SK-N-SH (cell line): ENCODE measurements at regions not wholly inside any gene's neighbourhood (a gene's known extent, or its start where the extent isn't known, plus 50 kb on each side); places are given as distances from the start of the nearest gene placed in this dataset.

Experiments used
- CTCF ChIA-PET: fragments of 300-600, 350-600 bp; formaldehyde crosslinking; extraction: SDS; loops from one replicate; lab custom pipeline; 2021; lab: Yijun Ruan, JAX
- POLR2A ChIA-PET: fragments of 350-600 bp; sonication (Branson Sonifier 250); formaldehyde crosslinking; extraction: SDS; loops from one replicate; lab custom pipeline; 2020; ENCODE audit warnings: antibody characterized with exemption, inconsistent platforms; lab: Yijun Ruan, JAX
- DNase-seq: peaks from one replicate; pipeline ENCODE4 v3.0.0; 2012
- H2AFZ ChIP-seq: fragments of 200-600 bp; sonication (generic); 2 replicates; pipeline ENCODE4 v1.8.1; 2016; ENCODE audit warnings: antibody characterized with exemption, mild to moderate bottlenecking, low read depth
- H3F3A ChIP-seq: fragments of 200-600 bp; sonication (generic); replicated peaks from 2 replicates; pipeline ENCODE3; 2016; ENCODE audit warnings: antibody characterized with exemption, mild to moderate bottlenecking; ENCODE audit not compliant: insufficient read depth
- H3K27ac ChIP-seq, 2 experiments: fragments of 200-500 bp in 1 of 2; fragments of 200-600 bp in 1 of 2; sonication (Bioruptor generic) in 1 of 2; sonication (generic), shearing (Covaris generic) in 1 of 2; 2 replicates each; pipeline versions ENCODE4 v1.5.1 to v1.6.1; 2014 to 2016; ENCODE audit warnings: low read depth in 2 of 2, inconsistent platforms in 1 of 2, low read length in 1 of 2, mild to moderate bottlenecking in 1 of 2, mixed read lengths in 1 of 2
- H3K27me3 ChIP-seq: fragments of 200-600 bp; sonication (generic), shearing (Covaris generic); 2 replicates; pipeline ENCODE4 v1.6.1; 2016; ENCODE audit warnings: mixed run types; ENCODE audit not compliant: insufficient read depth
- H3K36me3 ChIP-seq, 2 experiments: fragments of 200-500 bp in 1 of 2; fragments of 200-600 bp in 1 of 2; sonication (Bioruptor generic) in 1 of 2; sonication (generic) in 1 of 2; replicated peaks in 1 of 2; 2 replicates each; pipeline versions ENCODE3 to v1.5.1; 2014 to 2016; ENCODE audit warnings: low read length in 1 of 2, mild to moderate bottlenecking in 1 of 2; ENCODE audit not compliant: insufficient read depth in 2 of 2, control insufficient read depth in 1 of 2
- H3K4me1 ChIP-seq, 2 experiments: fragments of 200-500 bp in 1 of 2; fragments of 200-600 bp in 1 of 2; sonication (Bioruptor generic) in 1 of 2; sonication (generic), shearing (Covaris generic) in 1 of 2; 2 replicates each; pipeline versions ENCODE4 v1.5.1 to v1.6.1; 2014 to 2016; ENCODE audit warnings: low read depth in 1 of 2, low read length in 1 of 2, mixed run types in 1 of 2; ENCODE audit not compliant: insufficient read depth in 2 of 2, control insufficient read depth in 1 of 2
- H3K4me2 ChIP-seq: fragments of 200-600 bp; sonication (generic), shearing (Covaris generic); 2 replicates; pipeline ENCODE4 v1.6.1; 2017; ENCODE audit warnings: mixed run types
- H3K4me3 ChIP-seq, 2 experiments: fragments of 200-500 bp in 1 of 2; fragments of 200-600 bp in 1 of 2; sonication (Bioruptor generic) in 1 of 2; sonication (generic), shearing (Covaris generic) in 1 of 2; 2 replicates each; pipeline versions ENCODE4 v1.5.1 to v1.8.1; 2014 to 2016; ENCODE audit warnings: low read depth in 2 of 2, inconsistent platforms in 1 of 2, low read length in 1 of 2, mild to moderate bottlenecking in 1 of 2, mixed read lengths in 1 of 2, moderate library complexity in 1 of 2
- H3K79me2 ChIP-seq: fragments of 200-600 bp; sonication (generic); 2 replicates; pipeline ENCODE4 v1.8.1; 2017; ENCODE audit warnings: mild to moderate bottlenecking; ENCODE audit not compliant: insufficient read depth
- H3K9ac ChIP-seq: fragments of 200-600 bp; sonication (generic); 2 replicates; pipeline ENCODE4 v1.6.1; 2017; ENCODE audit warnings: mixed run types
- H3K9me2 ChIP-seq: fragments of 200-600 bp; sonication (generic); 2 replicates; pipeline ENCODE4 v1.6.1; 2017; ENCODE audit warnings: mixed run types
- H3K9me3 ChIP-seq: fragments of 200-600 bp; sonication (generic); 2 replicates; pipeline ENCODE4 v1.6.1; 2017; ENCODE audit warnings: mixed run types, mild to moderate bottlenecking, moderate library complexity
- H4K20me1 ChIP-seq: fragments of 200-600 bp; sonication (generic); 2 replicates; pipeline ENCODE4 v1.6.1; 2017; ENCODE audit warnings: mild to moderate bottlenecking, mixed run types; ENCODE audit not compliant: insufficient read depth
- CTCF ChIP-seq: fragments of 200-600 bp; sonication (generic); IDR thresholded peaks from 2 replicates; pipeline ENCODE4 v1.6.1; 2017; ENCODE audit warnings: antibody characterized with exemption, mild to moderate bottlenecking, moderate library complexity
- EZH2phosphoT487 ChIP-seq: fragments of 200-600 bp; sonication (generic); IDR thresholded peaks from 2 replicates; pipeline ENCODE4 v1.6.1; 2017; ENCODE audit warnings: low read depth, mixed run types, mild to moderate bottlenecking, antibody characterized with exemption, moderate library complexity, borderline replicate concordance
- GATA2 ChIP-seq: sonication (generic); formaldehyde crosslinking; IDR thresholded peaks from 2 replicates; pipeline ENCODE4 v1.5.0; 2020; ENCODE audit warnings: mild to moderate bottlenecking, missing genetic modification reagents
- IRF3 ChIP-seq: fragments of 150-350 bp; IDR thresholded peaks from 2 replicates; pipeline ENCODE4 v1.6.1; 2016; ENCODE audit warnings: mild to moderate bottlenecking, low read depth, low read length
- MAX ChIP-seq: IDR thresholded peaks from 2 replicates; pipeline ENCODE4 v1.4.0; 2012; ENCODE audit warnings: low read depth
- MEF2A ChIP-seq: IDR thresholded peaks from 2 replicates; pipeline ENCODE4 v1.4.0; 2012; ENCODE audit warnings: low read depth, borderline replicate concordance
- PBX3 ChIP-seq: IDR thresholded peaks from 2 replicates; pipeline ENCODE4; 2012
- POLR2AphosphoS5 ChIP-seq: IDR thresholded peaks from 2 replicates; pipeline ENCODE4 v1.6.1; 2012; ENCODE audit warnings: low read depth, low read length
- REST ChIP-seq: IDR thresholded peaks from 2 replicates; pipeline ENCODE4 v1.6.1; 2012; ENCODE audit warnings: mild to moderate bottlenecking, low read depth, low read length, moderate library complexity
- RFX5 ChIP-seq: IDR thresholded peaks from 2 replicates; pipeline ENCODE4 v1.6.1; 2012; ENCODE audit warnings: mild to moderate bottlenecking, improper control_type of control experiment, low read length
- RXRA ChIP-seq: IDR thresholded peaks from 2 replicates; pipeline ENCODE4 v1.4.0; 2012; ENCODE audit warnings: low read depth, mild to moderate bottlenecking, borderline replicate concordance
- SMC3 ChIP-seq: IDR thresholded peaks from 2 replicates; pipeline ENCODE4 v1.6.1; 2012; ENCODE audit warnings: low read depth, low read length, improper control_type of control experiment
- TCF12 ChIP-seq: IDR thresholded peaks from 2 replicates; pipeline ENCODE4 v1.4.0; 2012
- WGBS: methylation state at CpG from one replicate; pipeline ENCODE4 v1.1.6; 2017; ENCODE audit warnings: low lambda C conversion rate; 5-methylcytosine and 5-hydroxymethylcytosine counted together

GRCh38 chr11:87440076-87440770 lies 402.5 kb downstream of the TMEM135 start:
- no peak overlapping the region for H3K4me2 ChIP-seq
- H3K9me3 ChIP-seq, result no peaks in the 10 kb centered on the region
- no peaks in the 10 kb centered on the region for H3F3A ChIP-seq
- no peak overlapping the region for H3K9ac ChIP-seq
- no peaks in the 10 kb centered on the region for H3K9me2 ChIP-seq
- H3K27ac ChIP-seq, result no peak overlapping the region; a peak in 1 of 4 replicates
- no peaks in the 10 kb centered on the region for H3K27me3 ChIP-seq
- 29% methylated on average over 3 of the region's 3 CpGs for WGBS
- CTCF ChIA-PET, result interaction anchor here (0.9 to 1.4 kb wide), 2 partner anchors 18 to 19 kb away, joined by 3 to 4 read pairs; no protein-coding TSS in a partner anchor
- H3K36me3 ChIP-seq, result no peaks in the 10 kb centered on the region
- no peak for DNase-seq
- no peak overlapping the region; the same call in 1 of the 2 replicates for H2AFZ ChIP-seq
- TF ChIP-seq SMC3, result no peak
- TF ChIP-seq IRF3, result no peak
- TF ChIP-seq RFX5, result no peak
- TF ChIP-seq POLR2AphosphoS5, result no peak
- TF ChIP-seq RXRA, result no peak
- TF ChIP-seq EZH2phosphoT487, result no peak
- TF ChIP-seq CTCF, result no peak
- TF ChIP-seq TCF12, result no peak
- no peak for TF ChIP-seq PBX3
- TF ChIP-seq MAX, result no peak
- TF ChIP-seq REST, result no peak
- no peak for TF ChIP-seq GATA2
- TF ChIP-seq MEF2A, result no peak
- no peak overlapping the region for H3K4me3 ChIP-seq
- no peaks in the 10 kb centered on the region for H4K20me1 ChIP-seq
- POLR2A ChIA-PET, result no interaction called here
- H3K79me2 ChIP-seq, result no peaks in the 10 kb centered on the region
- H3K4me1 ChIP-seq, result peaks cover 0 to 13% of the 10 kb centered on the region in 2 experiments; a peak in 1 of 4 replicates
